ENCODE measurements at regions not wholly inside any gene's neighbourhood (a gene's known extent, or its start where the extent isn't known, plus 50 kb on each side); places are given as distances from the start of the nearest gene placed in this dataset.

DNA sequence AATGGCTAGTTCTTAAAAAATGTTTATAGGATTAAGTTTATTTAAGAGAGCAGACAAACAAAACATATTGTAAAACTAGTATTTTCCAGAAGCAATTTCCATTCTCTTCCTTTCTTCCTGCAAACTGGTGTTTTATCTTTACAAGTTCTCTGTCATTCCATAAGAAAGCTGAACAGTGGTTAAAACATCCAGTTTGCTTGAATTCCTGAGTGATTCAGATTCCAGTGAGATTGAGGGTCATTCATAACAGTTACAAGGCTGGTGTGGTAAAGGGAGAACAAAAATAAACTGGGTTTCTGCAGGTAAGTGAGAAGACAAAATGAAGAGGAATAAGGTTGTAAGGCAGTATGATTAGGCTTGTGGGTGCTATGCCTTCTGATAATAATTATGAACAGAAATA, 544.8 kb upstream of the DIPK2B start:
- TF ChIP-seq, protein P1, sequence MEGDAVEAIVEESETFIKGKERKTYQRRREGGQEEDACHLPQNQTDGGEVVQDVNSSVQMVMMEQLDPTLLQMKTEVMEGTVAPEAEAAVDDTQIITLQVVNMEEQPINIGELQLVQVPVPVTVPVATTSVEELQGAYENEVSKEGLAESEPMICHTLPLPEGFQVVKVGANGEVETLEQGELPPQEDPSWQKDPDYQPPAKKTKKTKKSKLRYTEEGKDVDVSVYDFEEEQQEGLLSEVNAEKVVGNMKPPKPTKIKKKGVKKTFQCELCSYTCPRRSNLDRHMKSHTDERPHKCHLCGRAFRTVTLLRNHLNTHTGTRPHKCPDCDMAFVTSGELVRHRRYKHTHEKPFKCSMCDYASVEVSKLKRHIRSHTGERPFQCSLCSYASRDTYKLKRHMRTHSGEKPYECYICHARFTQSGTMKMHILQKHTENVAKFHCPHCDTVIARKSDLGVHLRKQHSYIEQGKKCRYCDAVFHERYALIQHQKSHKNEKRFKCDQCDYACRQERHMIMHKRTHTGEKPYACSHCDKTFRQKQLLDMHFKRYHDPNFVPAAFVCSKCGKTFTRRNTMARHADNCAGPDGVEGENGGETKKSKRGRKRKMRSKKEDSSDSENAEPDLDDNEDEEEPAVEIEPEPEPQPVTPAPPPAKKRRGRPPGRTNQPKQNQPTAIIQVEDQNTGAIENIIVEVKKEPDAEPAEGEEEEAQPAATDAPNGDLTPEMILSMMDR (tag by site-specific recombination; IDR thresholded peaks at IDR 0.05) = no peak
- TF ChIP-seq ZNF354C (tag by site-specific recombination; IDR thresholded peaks at IDR 0.05; ENCODE audit: borderline replicate concordance, low read depth) = no peak

All from HEK293 (cell line).